ENCODE measurements at regions not wholly inside any gene's neighbourhood (a gene's known extent, or its start where the extent isn't known, plus 50 kb on each side); places are given as distances from the start of the nearest gene placed in this dataset.
"Not testable (repeated sequence)": the region's sequence is repeated elsewhere in the genome, so short reads cannot be mapped to it uniquely, and the experiment has no call there.

DNA sequence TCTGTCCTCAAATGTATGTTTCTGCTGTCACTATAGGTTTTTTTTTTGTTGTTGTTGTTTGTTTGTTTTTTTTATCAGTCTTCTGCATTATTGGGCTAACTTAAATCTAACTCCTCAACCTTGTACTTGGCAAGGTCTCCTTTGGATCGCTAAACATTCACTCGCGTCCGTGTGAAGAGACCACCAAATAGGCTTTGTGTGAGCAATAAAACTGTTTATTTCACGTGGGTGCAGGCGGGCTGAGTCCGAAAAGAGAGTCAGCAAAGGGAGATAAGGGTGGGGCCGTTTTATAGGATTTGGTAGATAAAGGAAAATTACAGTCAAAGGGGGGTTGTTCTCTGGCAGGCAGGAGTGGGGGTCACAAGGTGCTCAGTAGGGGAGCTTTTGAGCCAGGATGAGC lies 845.6 kb upstream of the ANO3 start:
- DNase-seq (ENCODE audit: low spot score); H3K4me3 ChIP-seq: not testable (repeated sequence)

DNA sequence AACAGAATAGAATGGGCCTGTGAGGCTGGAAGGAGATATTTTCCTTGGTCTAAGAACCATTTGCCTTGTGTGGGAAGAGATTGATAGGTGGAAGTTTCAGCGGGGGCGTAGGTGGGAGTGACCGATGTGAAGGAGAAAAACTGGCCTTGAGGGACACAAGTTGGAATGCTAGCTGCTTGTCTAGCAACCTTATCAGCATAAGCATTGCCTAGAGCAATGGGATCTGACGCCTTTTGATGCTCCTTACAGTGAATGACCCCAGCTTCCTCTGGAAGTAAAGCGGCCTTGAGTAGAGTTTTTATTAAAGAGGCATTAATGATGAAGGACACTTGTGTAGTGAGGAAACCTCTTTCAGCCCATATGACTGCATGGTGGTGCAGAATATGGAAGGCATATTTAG lies 843.8 kb upstream of the ANO3 start:
- not testable (repeated sequence) for H3K4me1 Mint-ChIP-seq; H3K36me3 Mint-ChIP-seq (ENCODE audit: low read depth); ATAC-seq

More for the DNA sequence above, 845.6 kb upstream of the ANO3 start:
- not testable (repeated sequence) for H3K4me3 Mint-ChIP-seq; H3K4me1 Mint-ChIP-seq; ATAC-seq; H3F3A ChIP-seq (replicated peaks; ENCODE audit: low read depth); H3K36me3 ChIP-seq (ENCODE audit: insufficient read depth); H3K36me3 Mint-ChIP-seq (ENCODE audit: low read depth); H3K9me2 ChIP-seq (ENCODE audit: insufficient read depth); H3K27me3 Mint-ChIP-seq (ENCODE audit: insufficient read depth, low read depth, poor library complexity); H3K27ac Mint-ChIP-seq; H4K20me1 ChIP-seq (replicated peaks; ENCODE audit: insufficient read depth); H3K4me2 ChIP-seq; H3K9me3 Mint-ChIP-seq; H3K79me2 ChIP-seq (replicated peaks; ENCODE audit: insufficient read depth); H3K27ac ChIP-seq (ENCODE audit: low read depth); H3K27me3 ChIP-seq (ENCODE audit: insufficient read depth)
- H2AFZ ChIP-seq, result peak overlapping the region; percentile 64; the same call in 1 of the 2 replicates
- peaks cover 14% of the 10 kb centered on the region for H3K4me1 ChIP-seq (ENCODE audit: insufficient read depth)

DNA sequence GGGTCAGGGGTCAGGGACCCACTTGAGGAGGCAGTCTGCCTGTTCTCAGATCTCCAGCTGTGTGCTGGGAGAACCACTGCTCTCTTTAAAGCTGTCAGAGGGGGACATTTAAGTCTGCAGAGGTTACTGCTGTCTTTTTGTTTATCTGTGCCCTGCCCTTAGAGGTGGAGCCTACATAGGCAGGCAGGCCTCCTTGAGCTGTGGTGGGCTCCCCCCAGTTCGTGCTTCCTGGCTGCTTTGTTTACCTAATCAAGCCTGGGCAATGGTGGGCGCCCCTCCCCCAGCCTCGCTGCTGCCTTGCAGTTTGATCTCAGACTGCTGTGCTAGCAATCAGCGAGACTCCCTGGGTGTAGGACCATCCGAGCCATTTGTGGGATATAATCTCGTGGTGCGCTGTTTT lies 830.5 kb upstream of the ANO3 start:
- not testable (repeated sequence) for H4K20me1 ChIP-seq (replicated peaks; ENCODE audit: insufficient read depth); H3K9me2 ChIP-seq (ENCODE audit: insufficient read depth); H3K27me3 ChIP-seq (ENCODE audit: insufficient read depth); H3K27ac ChIP-seq (ENCODE audit: low read depth); H3K4me3 Mint-ChIP-seq; H3K4me1 Mint-ChIP-seq; H3K36me3 ChIP-seq (ENCODE audit: insufficient read depth); H2AFZ ChIP-seq; H3K4me1 ChIP-seq (ENCODE audit: insufficient read depth); ATAC-seq; H3K27me3 Mint-ChIP-seq (ENCODE audit: insufficient read depth, low read depth, poor library complexity); H3F3A ChIP-seq (replicated peaks; ENCODE audit: low read depth); H3K79me2 ChIP-seq (replicated peaks; ENCODE audit: insufficient read depth); H3K4me3 ChIP-seq
- H3K4me2 ChIP-seq, result 0 out of 2 replicates have a peak overlapping the region, but pooled peaks have one; percentile 60
- Mint-ChIP-seq H3K36me3 (ENCODE audit: low read depth) (peaks cover 19% of the 10 kb centered on the region; the same call in 2 of the 3 replicates), H3K9me3 (peaks cover 27% of the 10 kb centered on the region), H3K27ac (peak overlapping the region; percentile 84)
- peak; percentile 30 for DNase-seq (ENCODE audit: low spot score)

More for the DNA sequence above, 843.8 kb upstream of the ANO3 start:
- not testable (repeated sequence) for H3K27ac ChIP-seq (ENCODE audit: low read depth); H3K4me3 ChIP-seq; H3K9me3 Mint-ChIP-seq; H3K27ac Mint-ChIP-seq; H3K79me2 ChIP-seq (replicated peaks; ENCODE audit: insufficient read depth); H4K20me1 ChIP-seq (replicated peaks; ENCODE audit: insufficient read depth); H2AFZ ChIP-seq; H3K4me3 Mint-ChIP-seq; H3K4me2 ChIP-seq; H3K36me3 ChIP-seq (ENCODE audit: insufficient read depth); DNase-seq (ENCODE audit: low spot score); H3K9me2 ChIP-seq (ENCODE audit: insufficient read depth); H3F3A ChIP-seq (replicated peaks; ENCODE audit: low read depth); H3K27me3 ChIP-seq (ENCODE audit: insufficient read depth); H3K27me3 Mint-ChIP-seq (ENCODE audit: insufficient read depth, low read depth, poor library complexity)
- peaks cover 14% of the 10 kb centered on the region for H3K4me1 ChIP-seq (ENCODE audit: insufficient read depth)

DNA sequence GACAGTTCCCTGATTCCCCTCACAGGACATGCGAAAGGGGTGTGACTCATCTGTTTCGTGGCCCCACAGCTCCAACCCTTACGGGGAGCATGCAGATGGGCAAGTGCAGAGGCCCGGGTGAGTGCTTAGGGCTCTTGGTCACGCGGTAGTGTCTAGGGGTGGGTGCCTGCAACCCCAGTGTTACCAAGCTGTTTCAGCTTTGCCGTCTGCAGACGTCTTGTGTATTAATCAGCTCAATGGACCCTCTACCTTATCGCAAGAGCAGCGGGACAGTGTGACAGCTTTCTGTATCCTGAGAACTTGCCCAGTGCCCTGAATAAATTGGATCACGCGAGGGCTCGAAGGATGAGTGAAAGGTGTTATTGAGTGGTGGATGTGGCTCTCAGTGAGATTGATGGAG lies 816.4 kb upstream of the ANO3 start:
- Mint-ChIP-seq H3K36me3 (ENCODE audit: low read depth) (peaks cover 6% of the 10 kb centered on the region; the same call in 2 of the 3 replicates), H3K4me1 (peaks cover 4% of the 10 kb centered on the region; the same call in 2 of the 3 replicates), H3K4me3 (no peak overlapping the region), H3K27ac (no peak overlapping the region), H3K9me3 (no peaks in the 10 kb centered on the region), H3K27me3 (ENCODE audit: insufficient read depth, low read depth, poor library complexity) (peaks cover 4% of the 10 kb centered on the region)
- Histone ChIP-seq H3K27ac (ENCODE audit: low read depth) (no peak overlapping the region), H3K9me2 (ENCODE audit: insufficient read depth) (no peaks in the 10 kb centered on the region), H3K4me2 (no peak overlapping the region), H2AFZ (no peak overlapping the region), H3K27me3 (ENCODE audit: insufficient read depth) (no peaks in the 10 kb centered on the region), H3K4me3 (no peak overlapping the region), H3F3A (replicated peaks; ENCODE audit: low read depth) (no peaks in the 10 kb centered on the region), H4K20me1 (replicated peaks; ENCODE audit: insufficient read depth) (no peaks in the 10 kb centered on the region), H3K4me1 (ENCODE audit: insufficient read depth) (peaks cover 7% of the 10 kb centered on the region; the same call in 1 of the 2 replicates), H3K79me2 (replicated peaks; ENCODE audit: insufficient read depth) (no peaks in the 10 kb centered on the region), H3K36me3 (ENCODE audit: insufficient read depth) (no peaks in the 10 kb centered on the region)
- no peak; the same call in 2 of the 3 replicates for ATAC-seq
- DNase-seq (ENCODE audit: low spot score), result no peak
- TF ChIP-seq POLR2AphosphoS5 (IDR thresholded peaks at IDR 0.05; ENCODE audit: low read depth) (no peak), STAT1 (IDR thresholded peaks at IDR 0.05; ENCODE audit: unreplicated experiment) (no peak), NANOG (IDR thresholded peaks at IDR 0.05; ENCODE audit: borderline replicate concordance) (no peak)
- TF ChIP-seq, protein P1, sequence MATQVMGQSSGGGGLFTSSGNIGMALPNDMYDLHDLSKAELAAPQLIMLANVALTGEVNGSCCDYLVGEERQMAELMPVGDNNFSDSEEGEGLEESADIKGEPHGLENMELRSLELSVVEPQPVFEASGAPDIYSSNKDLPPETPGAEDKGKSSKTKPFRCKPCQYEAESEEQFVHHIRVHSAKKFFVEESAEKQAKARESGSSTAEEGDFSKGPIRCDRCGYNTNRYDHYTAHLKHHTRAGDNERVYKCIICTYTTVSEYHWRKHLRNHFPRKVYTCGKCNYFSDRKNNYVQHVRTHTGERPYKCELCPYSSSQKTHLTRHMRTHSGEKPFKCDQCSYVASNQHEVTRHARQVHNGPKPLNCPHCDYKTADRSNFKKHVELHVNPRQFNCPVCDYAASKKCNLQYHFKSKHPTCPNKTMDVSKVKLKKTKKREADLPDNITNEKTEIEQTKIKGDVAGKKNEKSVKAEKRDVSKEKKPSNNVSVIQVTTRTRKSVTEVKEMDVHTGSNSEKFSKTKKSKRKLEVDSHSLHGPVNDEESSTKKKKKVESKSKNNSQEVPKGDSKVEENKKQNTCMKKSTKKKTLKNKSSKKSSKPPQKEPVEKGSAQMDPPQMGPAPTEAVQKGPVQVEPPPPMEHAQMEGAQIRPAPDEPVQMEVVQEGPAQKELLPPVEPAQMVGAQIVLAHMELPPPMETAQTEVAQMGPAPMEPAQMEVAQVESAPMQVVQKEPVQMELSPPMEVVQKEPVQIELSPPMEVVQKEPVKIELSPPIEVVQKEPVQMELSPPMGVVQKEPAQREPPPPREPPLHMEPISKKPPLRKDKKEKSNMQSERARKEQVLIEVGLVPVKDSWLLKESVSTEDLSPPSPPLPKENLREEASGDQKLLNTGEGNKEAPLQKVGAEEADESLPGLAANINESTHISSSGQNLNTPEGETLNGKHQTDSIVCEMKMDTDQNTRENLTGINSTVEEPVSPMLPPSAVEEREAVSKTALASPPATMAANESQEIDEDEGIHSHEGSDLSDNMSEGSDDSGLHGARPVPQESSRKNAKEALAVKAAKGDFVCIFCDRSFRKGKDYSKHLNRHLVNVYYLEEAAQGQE (IDR thresholded peaks at IDR 0.05; ENCODE audit: unreplicated experiment), result no peak
- TF ChIP-seq, protein P2, sequence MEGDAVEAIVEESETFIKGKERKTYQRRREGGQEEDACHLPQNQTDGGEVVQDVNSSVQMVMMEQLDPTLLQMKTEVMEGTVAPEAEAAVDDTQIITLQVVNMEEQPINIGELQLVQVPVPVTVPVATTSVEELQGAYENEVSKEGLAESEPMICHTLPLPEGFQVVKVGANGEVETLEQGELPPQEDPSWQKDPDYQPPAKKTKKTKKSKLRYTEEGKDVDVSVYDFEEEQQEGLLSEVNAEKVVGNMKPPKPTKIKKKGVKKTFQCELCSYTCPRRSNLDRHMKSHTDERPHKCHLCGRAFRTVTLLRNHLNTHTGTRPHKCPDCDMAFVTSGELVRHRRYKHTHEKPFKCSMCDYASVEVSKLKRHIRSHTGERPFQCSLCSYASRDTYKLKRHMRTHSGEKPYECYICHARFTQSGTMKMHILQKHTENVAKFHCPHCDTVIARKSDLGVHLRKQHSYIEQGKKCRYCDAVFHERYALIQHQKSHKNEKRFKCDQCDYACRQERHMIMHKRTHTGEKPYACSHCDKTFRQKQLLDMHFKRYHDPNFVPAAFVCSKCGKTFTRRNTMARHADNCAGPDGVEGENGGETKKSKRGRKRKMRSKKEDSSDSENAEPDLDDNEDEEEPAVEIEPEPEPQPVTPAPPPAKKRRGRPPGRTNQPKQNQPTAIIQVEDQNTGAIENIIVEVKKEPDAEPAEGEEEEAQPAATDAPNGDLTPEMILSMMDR (conservative IDR thresholded peaks at IDR 0.05; ENCODE audit: low read depth in 2 of 2), result no peak

Data from GM23338 (cell line).